Activated CD8-positive, alpha-beta memory T cell treated with anti-CD3 and anti-CD28 coated beads for 36 hours (primary cell): ENCODE measurements at regions not wholly inside any gene's neighbourhood (a gene's known extent, or its start where the extent isn't known, plus 50 kb on each side); places are given as distances from the start of the nearest gene placed in this dataset.

ENCODE experiments used
- CTCF ChIA-PET: fragments of 350-600 bp; sonication (Branson Sonifier 250); formaldehyde crosslinking; loops from one replicate; lab custom pipeline; 2021; ENCODE audit warnings: antibody characterized with exemption; lab: Charles Lee
- POLR2A ChIA-PET: fragments of 350-600 bp; sonication (Branson Sonifier 250); formaldehyde crosslinking; loops from one replicate; lab custom pipeline; 2021; ENCODE audit warnings: antibody characterized with exemption; lab: Charles Lee

DNA sequence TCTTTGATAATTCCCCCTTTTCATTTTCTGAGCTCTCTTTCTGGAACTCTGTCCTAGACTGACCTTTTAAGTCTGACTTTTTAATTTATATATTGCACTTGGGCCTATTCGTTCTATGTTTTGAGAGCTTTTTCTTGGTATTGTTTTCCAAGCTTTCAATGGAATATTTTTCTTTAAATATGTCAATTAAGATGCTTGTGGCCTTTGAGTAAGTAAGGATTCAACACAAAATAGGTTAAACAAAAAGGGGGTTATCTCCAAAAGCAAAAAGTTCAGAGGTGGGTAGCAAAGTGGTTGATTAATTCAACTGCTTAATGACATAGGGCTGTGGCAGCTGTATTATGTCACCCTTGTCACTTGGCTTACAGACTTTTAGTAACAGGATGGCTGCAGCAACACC is 315.9 kb downstream of the LMX1A start:
- POLR2A ChIA-PET = no interaction called here
- CTCF ChIA-PET = no interaction called here

DNA sequence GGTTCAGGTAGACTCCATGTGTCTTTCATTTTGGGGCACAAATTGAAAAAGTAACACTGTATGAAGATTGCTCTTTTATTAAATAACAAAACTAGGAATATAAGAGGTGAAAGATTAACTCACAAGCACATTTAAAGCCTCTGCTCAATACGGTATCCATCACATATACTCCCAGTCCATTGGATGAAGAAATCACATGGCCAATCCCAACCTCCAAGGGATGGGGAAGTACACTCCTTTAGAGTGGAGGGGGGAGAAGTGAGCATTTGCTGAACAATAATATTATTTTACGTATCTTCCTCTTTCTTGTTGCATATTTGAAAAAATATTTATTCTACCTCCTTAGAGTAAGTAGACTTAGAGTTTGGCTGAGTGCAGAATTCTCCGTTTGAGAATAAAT is 316.5 kb downstream of the LMX1A start:
- CTCF ChIA-PET = no interaction called here
- POLR2A ChIA-PET = no interaction called here

- ChIA-PET CTCF (no interaction called here), POLR2A (no interaction called here)
Measured at GRCh38 chr1:165036403-165036802, 320.1 kb downstream of the LMX1A start.

- CTCF ChIA-PET = no interaction called here
- POLR2A ChIA-PET = no interaction called here
Measured at GRCh38 chr1:165034136-165034809, 322.2 kb downstream of the LMX1A start.

- ChIA-PET CTCF (no interaction called here), POLR2A (no interaction called here)
Measured at GRCh38 chr1:165031001-165031400, 325.5 kb downstream of the LMX1A start.

DNA sequence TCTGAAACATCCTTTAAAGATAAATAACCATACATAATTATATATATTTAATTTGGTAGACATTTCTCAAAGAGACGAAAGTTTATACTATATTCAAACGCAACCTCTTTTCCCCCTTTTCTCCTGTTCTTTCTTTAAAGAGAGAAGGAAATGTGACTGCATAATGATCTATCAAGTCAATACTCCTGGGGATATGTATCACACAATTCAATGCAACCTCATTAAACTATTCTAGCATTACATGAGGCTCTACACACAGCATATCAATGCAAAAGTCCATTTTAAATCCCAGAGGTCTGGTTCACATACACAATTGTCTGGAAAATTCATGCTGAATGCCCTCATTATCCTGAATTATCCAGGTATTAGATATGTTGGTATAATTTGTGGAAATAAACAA is 330.7 kb downstream of the LMX1A start:
- ChIA-PET POLR2A (no interaction called here), CTCF (no interaction called here)

DNA sequence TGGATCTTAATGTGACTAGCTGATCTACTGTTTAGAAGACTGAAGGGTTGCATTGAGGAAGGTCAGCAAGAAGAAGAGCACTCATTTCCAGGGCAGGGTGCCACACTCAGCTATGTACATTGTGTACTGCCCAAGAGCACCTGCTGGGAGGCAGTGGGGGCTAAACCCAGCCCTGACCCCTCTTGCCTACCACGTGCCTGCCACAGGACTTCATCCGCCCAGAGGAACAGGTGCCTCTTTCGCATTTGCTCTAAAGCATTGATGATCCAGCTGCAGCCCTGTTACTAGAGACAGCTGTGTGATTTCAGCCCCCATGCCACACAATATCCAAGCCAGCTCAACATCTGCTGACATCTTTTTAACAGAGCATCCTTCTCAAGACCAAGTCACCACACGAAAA is 341.8 kb downstream of the LMX1A start:
- ChIA-PET CTCF (no interaction called here), POLR2A (no interaction called here)

GRCh38 chr1:165011991-165012531 is 344.5 kb downstream of the LMX1A start:
- ChIA-PET POLR2A (no interaction called here), CTCF (no interaction called here)

GRCh38 chr1:165011186-165011585 is 345.3 kb downstream of the LMX1A start:
- POLR2A ChIA-PET = no interaction called here

DNA sequence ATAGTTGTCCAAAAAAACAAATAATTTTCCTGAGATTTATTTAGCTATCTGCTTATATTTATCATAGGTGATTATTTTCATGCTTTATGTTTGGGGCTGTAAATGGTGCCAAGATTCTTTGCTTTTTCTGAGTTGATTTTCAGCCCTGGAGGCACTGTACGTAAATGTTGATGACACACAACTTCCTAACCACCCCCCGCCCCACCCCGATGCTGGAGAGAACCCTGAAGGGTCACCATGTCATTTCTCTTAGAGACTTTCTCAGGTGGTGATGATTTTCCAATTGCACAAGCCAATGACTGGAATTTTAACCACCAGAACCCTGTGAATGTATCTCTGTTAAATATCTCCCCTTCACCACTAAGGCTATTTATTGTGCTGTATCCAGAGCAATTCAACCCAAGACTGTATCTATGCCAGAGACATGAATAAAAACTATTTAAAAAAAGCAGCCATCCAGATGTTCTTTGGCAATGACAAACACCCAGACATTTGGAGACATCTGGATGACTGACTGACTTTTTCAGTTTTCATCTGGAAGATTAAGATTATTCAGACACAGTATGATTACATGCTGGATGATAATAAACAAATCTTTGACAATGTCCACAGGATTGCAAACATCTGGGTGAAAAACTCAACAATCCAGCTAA is 346.0 kb downstream of the LMX1A start:
- ChIA-PET CTCF (no interaction called here), POLR2A (no interaction called here)

More at GRCh38 chr1:165011186-165011585, 345.3 kb downstream of the LMX1A start:
- CTCF ChIA-PET = no interaction called here

GRCh38 chr1:165006831-165007230 is 349.7 kb downstream of the LMX1A start:
- ChIA-PET POLR2A (no interaction called here), CTCF (no interaction called here)

GRCh38 chr1:164999146-164999545 is 357.4 kb downstream of the LMX1A start:
- ChIA-PET CTCF (no interaction called here), POLR2A (no interaction called here)

- ChIA-PET POLR2A (no interaction called here), CTCF (no interaction called here)
Measured at GRCh38 chr1:164991763-164992314, 364.7 kb downstream of the LMX1A start.

DNA sequence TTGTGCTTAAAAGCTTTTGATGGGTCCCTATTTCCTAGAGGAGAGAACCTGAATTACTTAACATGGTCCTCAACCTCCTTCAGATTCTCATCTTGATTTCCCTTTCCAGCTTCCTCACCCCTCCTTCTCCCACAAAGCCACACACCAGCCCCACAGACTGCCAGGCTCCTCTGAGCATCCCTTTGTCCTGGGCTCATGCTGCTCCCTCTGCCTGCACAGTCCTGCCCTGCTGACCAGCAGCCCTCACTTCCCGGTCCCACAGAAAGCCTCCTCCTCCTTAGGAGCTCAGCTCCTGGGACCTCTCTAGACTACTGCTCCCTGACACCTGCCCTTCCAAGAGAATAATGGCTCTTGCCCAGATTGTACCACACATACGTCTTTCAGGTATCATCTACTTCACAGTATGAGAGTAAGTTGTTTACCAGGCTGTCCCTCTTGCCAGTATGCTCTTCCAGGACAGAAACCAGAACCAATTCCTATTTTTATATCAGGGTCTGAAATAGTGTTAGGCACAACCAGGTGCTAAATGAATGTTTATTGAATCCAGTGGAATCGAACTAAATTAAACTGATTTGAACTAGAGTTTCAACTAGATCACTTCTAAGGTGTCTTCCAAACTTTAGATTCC is 373.4 kb downstream of the LMX1A start:
- ChIA-PET POLR2A (no interaction called here), CTCF (no interaction called here)

DNA sequence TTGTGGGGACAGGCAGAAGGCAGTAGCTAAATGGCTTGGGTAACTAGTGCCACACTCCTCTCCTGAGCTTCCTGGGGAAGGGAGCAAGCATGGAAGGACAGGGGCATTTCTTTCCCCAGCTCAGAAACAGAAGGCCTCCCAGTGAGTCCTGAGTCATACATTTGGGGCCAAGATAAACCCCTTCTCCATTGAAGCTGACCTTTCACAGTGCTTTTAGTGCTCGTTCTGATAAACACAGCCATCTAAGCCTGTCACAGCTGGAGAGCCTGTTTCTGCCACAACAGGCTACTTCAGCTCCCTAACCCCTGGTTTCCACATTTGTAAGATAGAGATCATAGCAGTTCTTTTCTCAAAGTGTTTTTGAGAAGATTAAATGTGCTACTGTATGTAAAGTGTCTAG is 374.0 kb downstream of the LMX1A start:
- ChIA-PET POLR2A (no interaction called here), CTCF (no interaction called here)

DNA sequence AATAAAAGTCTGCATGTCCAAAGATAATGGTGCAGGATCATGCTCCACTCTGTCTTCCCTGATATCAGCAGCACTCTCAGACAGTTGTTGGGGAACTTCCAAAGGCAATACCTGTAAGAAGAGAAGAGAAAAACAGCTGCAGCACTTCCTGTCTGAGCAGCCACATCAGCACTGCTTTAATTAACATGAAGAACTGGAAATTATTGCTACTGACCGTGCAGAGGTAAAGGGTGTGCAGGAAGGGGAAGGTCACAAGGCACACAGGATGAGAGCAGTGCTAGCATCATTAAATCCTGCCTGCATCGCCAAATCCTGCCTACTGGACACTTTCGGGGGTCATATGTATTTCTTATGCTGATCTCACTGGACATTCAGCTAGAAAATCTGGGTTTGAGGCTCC is 379.0 kb downstream of the LMX1A start:
- CTCF ChIA-PET = no interaction called here
- POLR2A ChIA-PET = no interaction called here

DNA sequence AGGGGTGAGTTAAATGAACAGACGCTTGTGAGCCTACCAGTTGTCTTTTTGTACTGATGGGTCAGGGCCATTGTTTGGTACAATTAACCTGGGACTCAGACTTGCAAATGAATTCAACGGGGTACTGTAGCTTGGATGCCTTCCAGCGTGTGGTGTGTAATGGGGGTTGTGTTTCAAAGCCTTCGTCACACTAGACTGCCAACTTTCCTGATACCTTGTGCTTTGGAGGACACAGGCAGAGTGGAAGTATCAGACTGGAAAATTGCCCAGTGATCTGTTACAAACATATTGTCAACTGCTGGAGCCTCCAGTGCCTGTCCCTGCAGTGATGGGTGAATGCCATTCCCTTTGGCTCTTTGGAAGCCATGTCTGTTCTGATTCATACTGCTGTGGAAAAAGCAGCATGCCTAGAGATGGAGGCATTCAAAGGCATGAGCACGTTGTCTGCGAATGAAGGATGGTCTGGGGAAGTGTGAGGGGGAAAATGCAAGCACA is 384.5 kb downstream of the LMX1A start:
- CTCF ChIA-PET = no interaction called here
- POLR2A ChIA-PET = no interaction called here

DNA sequence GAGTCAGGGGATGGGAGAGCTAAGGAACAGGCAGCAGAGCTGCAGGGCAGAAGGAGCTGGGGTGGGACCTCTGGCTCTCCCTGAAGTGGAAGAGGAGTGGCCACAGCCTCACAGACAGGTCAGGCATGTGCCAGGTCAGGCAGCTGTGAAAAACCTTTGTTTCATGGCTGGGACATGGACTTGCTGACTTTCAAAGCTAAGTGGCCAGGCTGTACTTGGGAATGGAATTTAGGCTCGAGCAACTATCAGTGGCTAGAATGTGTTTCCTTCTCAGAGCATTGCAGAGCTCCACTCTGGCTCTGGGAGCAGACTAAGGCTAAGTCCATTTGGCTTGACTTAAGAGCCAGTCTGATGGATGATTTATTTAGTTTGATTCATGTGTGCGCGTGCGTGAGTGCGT is 385.1 kb downstream of the LMX1A start:
- ChIA-PET CTCF (no interaction called here), POLR2A (no interaction called here)

DNA sequence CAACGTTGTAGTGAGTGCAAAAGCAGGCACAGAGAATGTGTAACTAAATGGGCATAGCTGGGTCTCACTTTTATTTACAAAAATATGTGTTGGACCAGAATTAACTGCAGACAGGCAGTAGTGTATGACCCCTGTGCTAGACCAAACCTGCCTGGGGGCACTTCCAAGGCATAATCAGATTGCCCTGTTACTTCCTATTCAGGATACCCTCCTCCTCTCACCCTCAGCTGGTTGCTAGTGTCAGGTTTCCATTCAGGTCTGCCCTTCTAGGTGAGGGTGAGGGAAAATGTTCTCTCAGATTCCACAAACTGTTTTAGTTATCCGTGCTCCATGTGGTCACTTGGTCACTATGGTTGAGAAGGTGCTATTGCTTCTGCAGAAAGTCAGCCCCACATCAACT is 387.3 kb downstream of the LMX1A start:
- ChIA-PET CTCF (no interaction called here), POLR2A (no interaction called here)

GRCh38 chr1:164967300-164967699 is 389.2 kb downstream of the LMX1A start:
- ChIA-PET CTCF (no interaction called here), POLR2A (no interaction called here)
